ENCODE measurements at regions not wholly inside any gene's neighbourhood (a gene's known extent, or its start where the extent isn't known, plus 50 kb on each side); places are given as distances from the start of the nearest gene placed in this dataset.

DNA sequence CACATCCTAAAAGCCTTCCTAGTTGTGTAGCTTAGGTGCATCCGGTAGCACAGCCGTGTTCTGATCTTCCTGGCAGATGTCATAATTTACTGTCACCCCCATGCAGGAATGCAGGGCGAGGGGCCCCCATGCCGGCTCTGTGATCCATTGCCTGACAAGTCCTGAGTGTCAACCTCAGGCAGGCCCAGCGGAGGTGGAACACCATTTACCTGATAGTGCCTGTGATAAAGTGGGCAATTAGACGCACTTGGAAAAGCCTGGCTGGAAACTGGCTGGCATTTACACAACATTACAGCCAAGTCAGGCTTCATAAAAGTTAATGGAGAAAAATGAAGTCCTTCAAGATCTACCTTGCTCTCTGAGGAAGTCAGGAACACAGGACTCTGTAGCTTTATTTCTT lies 521.4 kb upstream of the JAG1 start:
- DNase-seq (ENCODE audit: extremely low read depth, low read depth), result no peak
- TF ChIP-seq, protein P1, sequence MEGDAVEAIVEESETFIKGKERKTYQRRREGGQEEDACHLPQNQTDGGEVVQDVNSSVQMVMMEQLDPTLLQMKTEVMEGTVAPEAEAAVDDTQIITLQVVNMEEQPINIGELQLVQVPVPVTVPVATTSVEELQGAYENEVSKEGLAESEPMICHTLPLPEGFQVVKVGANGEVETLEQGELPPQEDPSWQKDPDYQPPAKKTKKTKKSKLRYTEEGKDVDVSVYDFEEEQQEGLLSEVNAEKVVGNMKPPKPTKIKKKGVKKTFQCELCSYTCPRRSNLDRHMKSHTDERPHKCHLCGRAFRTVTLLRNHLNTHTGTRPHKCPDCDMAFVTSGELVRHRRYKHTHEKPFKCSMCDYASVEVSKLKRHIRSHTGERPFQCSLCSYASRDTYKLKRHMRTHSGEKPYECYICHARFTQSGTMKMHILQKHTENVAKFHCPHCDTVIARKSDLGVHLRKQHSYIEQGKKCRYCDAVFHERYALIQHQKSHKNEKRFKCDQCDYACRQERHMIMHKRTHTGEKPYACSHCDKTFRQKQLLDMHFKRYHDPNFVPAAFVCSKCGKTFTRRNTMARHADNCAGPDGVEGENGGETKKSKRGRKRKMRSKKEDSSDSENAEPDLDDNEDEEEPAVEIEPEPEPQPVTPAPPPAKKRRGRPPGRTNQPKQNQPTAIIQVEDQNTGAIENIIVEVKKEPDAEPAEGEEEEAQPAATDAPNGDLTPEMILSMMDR (IDR thresholded peaks at IDR 0.05; ENCODE audit: low read depth, low read length), result no peak

DNA sequence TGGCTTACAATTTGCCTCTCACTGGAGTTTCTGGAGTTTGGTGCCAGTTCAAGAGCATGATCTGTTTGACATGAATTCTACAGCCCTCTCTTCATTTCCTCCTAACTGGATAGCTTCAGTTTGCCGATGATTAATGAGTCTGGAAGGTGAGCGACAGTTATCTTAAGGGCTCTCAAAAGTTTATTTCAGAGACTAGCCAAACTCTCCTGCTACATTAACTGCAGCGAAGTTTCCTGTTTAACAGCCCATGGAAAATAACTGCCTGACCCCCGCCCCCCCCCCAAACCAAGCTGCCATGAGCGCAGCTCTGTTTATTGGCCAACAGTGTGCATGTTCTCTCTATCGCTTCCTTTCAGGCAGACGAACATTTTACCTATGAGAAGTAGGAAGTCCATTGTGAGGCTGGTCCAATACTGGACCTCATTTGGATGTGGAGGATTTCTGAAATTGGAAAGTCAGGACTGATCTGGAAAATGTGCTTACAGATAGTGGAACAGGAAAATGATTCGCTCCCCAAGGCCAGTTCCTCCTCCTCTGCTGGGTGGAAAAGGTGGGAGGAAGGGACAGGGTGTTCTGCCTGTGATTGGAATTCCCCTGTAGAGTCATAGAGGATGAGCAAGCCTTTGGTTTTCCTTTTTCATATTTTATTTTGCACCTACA lies 522.2 kb upstream of the JAG1 start:
- TF ChIP-seq, protein P1 (IDR thresholded peaks at IDR 0.05; ENCODE audit: low read depth, low read length), result no peak
- no peak for DNase-seq (ENCODE audit: extremely low read depth, low read depth)

DNA sequence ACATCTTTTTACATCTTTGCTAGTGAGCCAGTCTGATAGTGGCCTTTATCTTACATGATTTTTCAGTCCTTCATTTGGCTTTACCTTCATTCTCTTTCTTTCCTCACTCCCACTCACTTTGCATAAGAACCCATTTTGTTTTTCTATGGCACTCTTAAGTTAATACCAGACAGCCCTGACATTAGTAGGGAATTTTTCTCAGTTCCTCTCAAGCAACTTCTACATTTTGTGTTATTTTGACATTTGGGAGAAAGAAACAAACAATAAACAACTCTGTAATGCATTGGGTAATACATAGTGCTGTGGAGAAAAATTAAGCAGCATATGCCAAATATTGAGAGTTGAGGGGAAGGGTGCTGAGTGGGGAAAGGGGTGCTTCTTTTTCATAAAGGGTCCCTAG lies 524.1 kb upstream of the JAG1 start:
- no peak for DNase-seq (ENCODE audit: extremely low read depth, low read depth)
- TF ChIP-seq, protein P1 (IDR thresholded peaks at IDR 0.05; ENCODE audit: low read depth, low read length), result no peak

DNA sequence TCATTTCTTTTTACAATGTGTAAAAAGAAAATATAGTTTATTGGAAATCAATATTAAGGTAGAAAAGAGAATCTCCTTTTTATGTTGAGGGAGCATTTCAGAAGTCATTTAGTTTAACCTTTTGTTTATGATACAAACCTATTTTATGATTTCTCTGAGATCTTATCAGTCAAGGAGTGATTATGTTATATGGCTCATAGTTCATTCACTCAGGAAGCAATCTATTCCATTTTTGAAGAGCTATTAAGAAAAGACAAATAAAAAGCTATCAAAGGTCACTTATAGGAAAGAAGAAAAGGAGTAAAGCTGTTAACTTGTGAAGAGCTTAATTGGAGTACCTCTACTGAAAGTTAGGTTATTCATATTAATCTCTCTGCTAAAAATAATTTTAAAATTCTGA lies 526.6 kb upstream of the JAG1 start:
- DNase-seq (ENCODE audit: extremely low read depth, low read depth), result no peak

DNA sequence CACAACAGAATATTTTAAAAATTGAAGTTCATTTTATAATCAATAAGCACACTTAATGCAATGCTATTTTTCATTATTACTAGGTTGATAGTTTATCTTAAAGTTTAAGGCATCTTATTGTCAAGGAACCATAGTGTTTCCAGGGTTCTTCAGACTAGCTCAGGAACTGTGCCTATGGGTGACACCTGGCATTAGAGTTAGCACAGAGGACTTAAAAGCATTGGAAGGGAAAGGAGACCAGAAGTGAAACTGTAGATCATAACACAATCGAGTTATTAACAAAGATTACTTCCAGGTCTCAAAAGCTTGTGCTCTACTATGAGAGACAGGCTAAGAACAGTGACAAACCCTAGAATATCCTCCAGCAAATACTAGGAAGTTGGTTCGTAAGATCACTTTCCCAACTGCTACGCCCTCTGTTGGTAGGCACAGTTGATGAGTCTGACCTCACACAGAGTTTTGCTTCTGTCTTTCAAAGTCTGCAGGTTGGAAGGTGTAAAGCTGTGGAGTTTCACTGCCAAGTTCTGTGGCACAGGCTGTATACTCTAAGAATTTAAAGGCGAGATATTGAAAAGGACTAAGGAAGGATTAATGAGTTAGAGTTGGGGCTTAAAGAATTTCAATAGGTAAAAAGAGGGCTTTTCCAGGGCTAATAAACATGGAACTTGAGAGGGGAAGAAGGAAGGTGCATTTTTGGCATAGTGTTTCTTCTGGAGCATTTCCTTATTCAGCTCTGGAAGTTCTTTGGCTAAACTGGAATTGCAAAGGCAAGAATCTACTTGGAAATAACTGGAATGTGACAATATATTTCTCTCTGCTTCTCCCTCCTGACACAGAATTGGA lies 531.3 kb upstream of the JAG1 start:
- no peak for DNase-seq (ENCODE audit: extremely low read depth, low read depth)

More for the DNA sequence above, 526.6 kb upstream of the JAG1 start:
- TF ChIP-seq, protein P1 (IDR thresholded peaks at IDR 0.05; ENCODE audit: low read depth, low read length), result no peak

DNA sequence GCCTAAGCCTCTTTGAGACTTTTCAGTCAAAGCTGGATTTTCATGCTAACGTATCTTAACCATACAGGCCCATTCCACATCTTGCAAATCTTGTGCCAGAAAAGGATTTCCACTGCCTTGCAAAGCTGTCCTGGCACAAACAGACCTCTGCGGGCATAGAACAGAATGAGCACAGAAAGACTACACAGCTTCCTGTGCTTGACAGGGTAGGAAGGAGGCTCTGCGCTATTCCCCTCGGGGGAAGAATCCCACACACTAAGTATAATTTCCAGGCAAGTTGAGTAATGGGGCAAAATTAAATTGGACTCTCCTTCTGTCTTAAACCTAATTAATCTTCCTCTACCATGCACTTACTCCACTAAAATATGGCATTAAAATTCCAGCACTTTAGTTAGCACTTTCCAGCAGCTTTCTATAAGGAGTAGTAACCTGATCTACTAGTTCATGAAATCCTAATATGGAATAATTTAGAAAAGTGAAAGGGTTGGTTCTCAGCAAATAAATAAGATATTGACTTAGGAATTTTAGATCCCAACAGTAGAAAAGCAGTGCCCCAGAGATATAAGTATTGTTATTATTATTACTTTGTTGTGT lies 532.1 kb upstream of the JAG1 start:
- TF ChIP-seq, protein P1 (IDR thresholded peaks at IDR 0.05; ENCODE audit: low read depth, low read length), result no peak
- no peak for DNase-seq (ENCODE audit: extremely low read depth, low read depth)

More for the DNA sequence above, 531.3 kb upstream of the JAG1 start:
- TF ChIP-seq, protein P1 (IDR thresholded peaks at IDR 0.05; ENCODE audit: low read depth, low read length), result peak; percentile 87
